HG02610 (cell line): ENCODE measurements at regions not wholly inside any gene's neighbourhood (a gene's known extent, or its start where the extent isn't known, plus 50 kb on each side); places are given as distances from the start of the nearest gene placed in this dataset.
A peak's percentile ranks its signal among the peaks of the same experiment; 100 is the strongest.
"Not testable (repeated sequence)": the region's sequence is repeated elsewhere in the genome, so short reads cannot be mapped to it uniquely, and the experiment has no call there.

ENCODE experiments used
- ATAC-seq: cut with Tn5 transposase; IDR thresholded peaks from one replicate; pipeline ENCODE4 v1.9.1; 2021; ENCODE audit warnings: mild to moderate bottlenecking, moderate library complexity; ENCODE audit not compliant: unreplicated experiment

DNA sequence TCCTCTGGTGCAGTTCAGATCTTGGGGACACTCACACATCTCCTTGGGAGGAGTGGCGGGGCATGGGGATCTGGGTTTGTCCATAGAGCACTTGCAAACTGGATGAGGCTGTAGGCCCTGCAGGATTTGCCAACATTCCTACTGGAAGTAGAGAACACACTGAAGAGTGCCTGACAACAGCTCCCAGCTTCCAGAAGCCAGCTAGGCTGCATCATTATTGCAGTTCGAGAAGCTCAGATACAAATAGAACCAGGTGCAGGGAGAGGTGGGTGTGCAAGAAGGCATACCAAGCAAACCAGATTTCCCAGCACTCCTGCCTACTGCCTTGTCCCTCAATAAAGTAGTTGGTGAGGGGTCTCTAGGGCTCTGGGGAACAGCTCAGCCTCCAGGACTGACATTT lies 52.5 kb downstream of the RHOB start:
- no peak for ATAC-seq

DNA sequence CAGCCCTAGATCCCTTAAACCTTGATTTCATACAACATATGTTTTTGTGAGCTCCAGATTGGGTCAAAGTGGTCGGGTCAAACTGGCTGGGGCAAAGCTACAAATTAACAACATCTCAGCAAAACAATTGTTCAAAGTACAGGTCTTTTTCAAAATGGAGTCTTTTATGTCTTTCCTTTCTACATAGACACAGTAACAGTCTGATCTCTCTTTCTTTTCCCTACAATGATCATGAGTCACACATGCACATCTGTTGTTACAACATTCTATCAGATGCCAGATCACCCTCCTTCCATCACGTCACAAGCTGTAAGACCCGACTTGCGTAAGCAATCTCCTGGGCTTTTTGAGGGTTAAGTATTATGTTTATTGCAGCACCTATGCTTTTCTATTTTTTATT lies 55.1 kb downstream of the RHOB start:
- ATAC-seq: no peak

DNA sequence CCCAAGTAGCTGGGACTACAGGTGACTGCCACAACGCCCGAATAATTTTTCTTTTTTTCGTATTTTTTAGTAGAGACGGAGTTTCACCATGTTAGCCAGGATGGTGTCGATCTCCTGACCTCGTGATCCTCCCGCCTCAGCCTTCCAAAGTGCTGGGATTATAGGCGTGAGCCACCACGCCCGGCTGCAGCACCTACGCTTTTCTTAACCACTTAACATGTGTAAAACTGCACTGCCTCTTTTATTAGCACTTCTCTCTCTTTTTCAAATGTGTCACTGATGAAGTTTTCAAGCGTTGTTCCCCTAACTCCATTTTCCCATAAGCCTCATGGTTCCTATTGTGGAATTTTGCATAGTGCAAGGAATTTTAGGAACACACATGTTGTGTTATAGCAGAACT lies 55.6 kb downstream of the RHOB start:
- ATAC-seq: not testable (repeated sequence)

DNA sequence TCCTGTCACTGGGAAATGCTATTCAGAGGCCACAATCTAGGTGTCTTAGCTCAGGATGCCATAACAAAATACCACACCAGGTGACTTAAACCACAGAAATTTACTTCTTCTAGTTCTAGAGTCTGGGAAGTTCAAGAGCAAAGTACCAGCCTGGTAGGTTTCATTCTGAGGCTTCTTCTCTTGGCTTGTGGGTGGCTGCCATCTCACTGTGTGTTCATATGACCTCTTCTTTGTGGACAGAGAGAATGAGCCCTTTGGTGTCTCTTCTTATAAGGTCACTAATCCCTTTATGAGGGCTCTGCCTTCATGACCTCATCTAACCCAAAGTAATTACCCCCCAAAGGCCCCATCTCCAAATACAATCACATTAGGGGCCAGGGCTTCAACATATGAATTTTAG lies 57.3 kb downstream of the RHOB start:
- ATAC-seq: no peak

DNA sequence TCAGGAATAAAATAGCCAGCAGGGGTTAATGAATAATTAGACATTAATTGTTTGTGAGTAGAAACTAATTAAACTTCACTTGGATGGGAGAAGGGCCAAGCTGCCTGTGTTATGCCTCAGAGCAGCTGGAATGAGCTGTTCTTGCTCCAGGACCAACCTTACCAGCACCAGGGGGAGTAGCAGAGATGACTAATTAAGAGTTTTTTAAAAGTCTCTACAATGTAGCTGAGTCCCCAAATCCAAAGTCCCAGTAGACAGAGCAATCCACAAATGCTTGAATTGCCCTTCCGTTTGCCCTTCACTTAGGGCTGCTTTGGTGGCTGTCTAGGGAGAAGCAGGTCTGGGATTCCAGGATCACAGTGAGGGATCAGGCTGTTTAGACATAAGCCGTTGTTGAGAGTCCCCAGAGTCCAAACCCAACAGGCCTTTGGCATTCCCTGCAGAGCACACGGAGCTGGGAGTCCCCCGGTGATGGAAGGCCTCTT lies 59.4 kb downstream of the RHOB start:
- no peak for ATAC-seq

DNA sequence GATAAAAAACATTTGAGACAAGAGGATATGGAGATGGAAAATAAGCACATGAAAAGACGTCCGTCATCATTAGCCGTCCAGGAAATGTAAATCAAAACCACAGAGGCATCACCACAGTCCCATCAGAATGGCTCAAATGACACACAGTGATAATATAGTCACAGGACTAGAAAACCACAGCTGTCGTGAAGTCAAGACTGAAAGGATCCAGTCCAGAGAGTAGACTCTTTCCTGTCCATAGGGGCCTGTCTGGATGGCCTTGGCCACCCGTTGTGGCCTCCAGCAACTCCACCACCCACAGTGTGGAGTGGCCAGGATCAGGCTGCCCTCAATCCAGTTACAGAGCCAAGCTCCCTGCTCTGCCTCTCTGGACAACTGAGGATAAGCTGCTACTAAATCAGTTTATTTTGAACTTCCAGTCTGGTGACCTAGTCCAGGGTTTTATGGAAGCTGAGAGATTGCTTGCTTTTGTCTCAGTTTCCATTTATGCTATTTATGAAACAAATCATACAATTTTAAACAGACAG lies 60.4 kb downstream of the RHOB start:
- peak; percentile 97 for ATAC-seq

DNA sequence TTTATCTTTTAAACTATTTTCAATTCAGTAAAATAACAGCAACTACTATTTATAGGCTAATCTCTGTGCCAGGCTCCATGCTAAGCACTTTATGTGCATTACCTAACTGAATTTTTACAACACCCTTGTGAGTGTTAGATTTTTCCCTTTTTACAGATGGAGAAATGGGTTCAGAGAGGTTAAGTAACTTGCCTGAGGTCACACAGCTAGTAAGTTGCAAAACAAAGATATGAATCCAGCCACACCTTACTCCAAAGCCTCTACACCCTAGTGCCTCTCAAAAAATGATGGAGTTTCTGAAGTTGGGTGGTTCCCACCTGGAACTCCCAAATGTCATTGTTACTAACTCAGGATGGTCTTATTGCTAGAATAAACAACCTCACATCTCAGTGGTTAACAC lies 60.8 kb downstream of the RHOB start:
- ATAC-seq: no peak

DNA sequence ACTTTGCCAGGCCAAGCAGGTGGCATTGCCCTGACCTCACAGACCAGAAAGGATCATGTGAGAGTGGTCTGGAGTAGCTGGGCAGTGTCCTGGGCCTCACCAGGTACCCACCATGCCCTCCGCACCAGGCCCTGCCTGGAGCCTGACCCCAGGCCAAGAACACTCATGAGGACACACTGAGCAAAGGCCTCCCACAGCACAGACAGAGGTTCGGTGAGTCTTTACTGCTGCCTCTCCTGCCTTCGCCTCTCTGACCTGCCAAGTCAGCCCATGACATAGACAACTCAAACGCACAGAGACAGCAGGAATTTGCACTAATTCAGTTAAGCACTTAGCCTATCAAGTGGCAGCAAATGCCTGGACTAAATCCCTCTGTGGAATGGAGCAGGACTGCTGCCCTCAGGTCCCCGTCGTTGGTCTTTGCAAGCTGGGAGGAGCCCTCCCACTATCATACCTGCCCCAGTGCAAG lies 62.5 kb downstream of the RHOB start:
- no peak for ATAC-seq

DNA sequence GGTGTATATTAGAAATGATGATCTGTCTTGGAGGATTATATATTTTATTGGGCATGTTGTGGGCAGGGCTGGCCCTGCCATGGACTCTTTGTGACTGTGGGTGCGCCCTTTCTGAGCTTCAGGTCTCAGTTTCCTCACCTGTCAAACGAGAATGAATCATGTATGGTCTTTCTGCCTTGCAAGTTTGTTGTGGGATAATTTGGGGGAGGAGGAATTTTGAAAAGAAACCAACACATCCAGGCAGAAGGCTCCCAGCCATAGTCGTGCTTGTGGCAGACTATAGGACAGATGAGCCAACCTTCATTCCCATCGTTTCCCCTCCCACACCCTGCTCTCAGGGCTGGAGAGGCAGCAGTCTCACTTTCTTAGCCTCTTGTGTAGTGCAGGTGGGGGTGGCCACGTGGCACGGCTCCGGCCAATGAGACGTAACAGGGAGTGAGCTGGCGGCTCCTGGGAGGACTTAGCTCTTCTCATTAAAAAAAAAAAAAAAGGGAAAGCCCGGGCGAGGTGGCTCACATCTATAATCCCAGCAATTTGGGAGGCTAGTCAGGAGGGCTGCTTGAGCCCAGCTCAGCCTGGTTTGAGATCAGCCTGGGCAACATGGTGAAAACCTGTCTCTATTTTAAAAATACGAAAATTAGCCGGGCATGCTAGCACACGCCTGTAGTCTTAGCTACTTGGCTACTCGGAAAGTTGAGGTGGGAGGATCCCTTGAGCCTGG lies 63.1 kb downstream of the RHOB start:
- ATAC-seq: no peak

DNA sequence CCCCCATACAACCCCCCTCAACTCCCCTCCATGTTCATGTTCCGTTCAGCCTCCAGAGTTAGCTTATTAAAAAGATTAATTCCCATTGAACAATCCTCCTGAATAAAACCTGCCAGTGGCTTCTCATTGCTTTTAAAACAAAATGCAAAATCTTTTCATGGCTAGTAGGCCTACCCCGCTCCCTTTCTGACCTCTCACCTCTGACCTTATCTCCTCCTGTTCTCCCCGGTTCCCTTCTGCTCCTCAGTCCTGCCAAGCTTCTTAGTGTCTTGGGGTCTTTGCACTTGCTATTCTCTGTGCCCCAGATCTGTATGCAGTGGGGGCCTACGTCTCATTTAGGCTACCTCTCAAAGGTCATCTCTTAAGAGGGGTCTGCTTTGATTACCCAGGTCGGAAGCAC lies 64.3 kb downstream of the RHOB start:
- ATAC-seq: no peak

DNA sequence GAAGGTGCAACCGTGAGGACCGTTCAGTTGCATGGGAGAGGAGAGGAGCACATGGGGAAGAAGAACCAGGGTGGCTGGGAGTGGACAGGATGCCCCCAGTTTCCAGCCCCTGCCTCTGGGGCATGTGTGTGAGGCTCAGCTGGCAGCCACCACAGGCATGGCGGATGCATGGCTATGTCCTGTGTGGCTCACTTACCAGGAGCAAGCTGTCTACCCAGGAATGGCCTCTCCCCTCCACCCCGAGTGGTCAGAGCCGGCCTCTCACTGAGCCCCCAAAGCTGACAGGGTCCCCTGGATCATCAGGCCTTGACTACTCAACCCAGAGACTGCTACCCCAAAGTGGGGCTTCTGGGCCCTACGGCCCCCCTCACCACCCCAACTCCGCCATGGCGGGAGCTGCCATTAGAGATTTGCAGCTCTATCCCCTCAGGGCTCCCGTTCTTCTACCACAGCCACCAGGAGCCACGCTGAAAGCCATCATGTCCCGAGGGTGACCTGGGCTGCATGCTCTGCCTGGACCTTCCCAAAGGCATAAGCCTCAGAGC lies 65.3 kb downstream of the RHOB start:
- no peak for ATAC-seq

DNA sequence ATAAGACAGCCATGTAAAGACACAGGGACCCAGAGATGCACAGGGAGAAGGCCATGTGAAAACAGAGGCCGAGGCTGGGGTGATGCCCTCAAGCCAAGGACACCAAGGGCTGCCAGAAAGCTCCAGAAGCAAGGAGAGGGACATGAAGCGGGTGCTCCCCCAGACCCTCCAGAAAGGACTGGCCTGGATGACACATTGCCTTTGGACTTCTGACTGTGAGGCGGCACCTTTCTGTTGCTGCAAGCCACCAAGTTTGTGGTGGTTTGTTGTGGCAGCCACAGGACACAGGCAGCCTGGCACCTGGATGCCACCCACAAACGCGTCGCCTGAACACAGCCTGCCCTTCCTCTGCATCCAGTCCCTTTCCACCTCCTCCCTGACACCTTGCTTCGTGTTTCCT lies 67.1 kb downstream of the RHOB start:
- no peak for ATAC-seq

DNA sequence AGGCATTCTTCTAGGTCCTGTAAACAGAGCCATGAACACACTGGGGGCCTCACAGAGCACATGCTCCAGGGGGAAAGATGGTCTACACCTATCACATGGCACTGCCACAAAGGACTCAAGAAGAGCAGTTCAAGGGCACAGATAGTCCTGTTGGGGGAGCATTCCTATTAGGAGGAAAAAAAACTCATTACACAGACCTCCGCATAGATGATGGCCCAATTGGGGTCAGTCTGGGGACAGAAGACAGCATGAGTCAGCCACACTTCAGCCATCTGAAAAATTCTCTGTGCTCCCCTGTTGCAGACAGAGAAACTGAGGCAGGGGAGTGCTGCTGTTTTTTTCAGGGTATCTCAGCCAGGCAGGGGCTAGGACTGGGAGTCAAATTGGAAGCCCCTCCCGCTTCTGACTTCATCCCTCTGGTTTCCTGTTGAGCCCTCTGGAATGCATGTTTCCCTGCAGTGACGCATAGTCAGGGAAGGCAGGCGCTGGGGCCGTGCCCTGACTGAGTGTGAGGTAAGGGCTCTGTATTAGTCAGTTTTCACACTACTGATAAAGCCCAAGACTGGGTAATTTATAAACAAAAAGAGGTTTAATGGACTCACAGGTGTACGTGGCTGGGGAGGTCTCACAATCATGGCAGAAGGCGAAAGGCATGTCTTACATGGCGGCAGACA lies 67.9 kb downstream of the RHOB start:
- no peak for ATAC-seq

DNA sequence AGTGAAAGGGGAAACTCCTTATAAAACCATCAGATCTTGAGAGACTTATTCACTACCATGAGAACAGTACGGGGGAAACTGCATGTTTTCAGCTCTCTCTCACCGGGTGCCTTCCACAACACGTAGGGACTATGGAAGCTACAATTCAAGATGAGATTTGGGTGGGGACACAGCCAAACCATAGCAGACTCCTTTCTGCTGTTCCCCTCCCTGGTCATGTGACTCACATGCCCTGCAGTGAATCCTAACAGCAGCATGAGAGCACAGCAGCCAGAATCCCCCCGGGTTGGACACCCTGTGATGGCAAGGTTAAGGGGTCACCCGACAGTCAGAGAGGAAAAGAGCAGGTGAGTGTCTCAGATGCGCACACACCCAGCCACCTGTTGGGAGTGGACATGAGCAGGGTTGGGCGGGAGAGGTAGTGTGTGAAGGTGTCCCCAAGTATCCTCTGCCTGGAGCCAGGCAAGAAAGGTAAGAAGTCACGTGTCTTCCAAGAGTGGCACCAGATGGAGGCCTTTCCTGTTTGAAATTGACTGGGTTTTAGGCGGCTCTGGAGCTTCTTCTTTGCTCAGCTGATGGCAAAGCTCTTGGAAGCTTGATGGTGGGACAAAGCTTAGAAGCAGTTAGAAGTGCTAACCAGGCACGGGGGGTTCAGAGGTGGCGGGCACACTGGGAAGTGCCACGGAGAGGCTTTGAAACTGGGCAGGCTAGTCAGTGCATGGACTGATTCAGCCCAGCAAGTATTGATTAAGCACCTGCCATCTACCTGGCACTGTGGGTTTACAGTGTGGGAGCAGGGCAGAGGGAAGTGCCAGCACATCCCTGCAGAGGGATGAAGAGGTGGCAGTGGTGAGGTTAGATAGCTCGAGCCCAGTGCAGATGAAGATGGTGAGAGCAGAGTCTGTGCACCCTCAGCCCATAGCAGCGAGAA lies 68.7 kb downstream of the RHOB start:
- ATAC-seq: no peak

DNA sequence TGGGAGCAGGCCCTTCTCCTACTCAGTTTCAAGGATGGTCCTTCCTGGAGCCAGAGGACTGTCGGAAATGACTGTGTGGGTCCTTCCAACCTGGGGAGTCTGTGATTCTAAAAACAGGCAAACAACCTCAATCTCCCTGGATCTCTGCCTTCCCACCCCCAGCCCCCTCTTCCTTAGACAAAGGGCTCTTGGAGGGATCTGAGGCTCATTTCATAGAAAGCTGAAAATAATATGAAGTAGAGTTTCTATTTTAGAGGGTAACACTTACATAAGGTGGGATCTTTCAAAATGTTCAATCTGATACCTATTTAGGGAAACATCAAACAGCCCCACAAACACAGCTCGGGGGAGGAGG lies 69.4 kb downstream of the RHOB start:
- peak; percentile 1 for ATAC-seq

DNA sequence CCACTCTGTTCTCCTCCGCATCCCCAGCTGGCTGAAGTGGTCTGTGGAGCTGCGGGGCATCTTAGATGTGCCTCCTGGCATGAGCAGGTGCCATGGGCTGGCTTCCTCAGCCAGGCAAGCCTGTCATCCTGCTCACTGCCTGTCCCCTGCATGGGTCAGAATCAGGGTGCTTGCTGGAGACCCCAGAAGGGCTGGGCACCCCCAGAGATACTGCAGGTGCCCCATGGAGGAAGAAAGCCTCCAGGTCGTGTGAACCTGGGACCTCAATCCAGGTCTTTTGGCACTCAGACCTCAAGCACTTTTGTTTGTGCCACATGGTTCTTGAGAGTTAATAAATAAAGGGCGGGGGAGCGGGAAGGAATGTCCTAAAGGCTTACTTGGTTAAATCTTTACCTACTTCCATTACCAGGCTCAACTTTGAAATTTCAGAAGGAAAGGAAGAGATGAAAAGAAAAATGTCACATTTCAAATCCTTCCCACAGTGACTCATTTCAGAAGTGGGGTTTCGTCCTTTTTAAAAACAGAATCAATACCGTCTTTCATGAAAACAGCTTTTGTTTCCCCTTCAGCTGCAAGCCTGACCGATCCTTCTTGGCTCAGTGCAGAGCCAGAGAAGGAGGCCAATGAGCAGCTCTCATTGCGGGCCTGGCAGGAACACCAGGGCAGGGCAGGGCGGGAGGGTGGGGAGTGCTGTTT lies 69.9 kb downstream of the RHOB start:
- ATAC-seq: peak; percentile 90

DNA sequence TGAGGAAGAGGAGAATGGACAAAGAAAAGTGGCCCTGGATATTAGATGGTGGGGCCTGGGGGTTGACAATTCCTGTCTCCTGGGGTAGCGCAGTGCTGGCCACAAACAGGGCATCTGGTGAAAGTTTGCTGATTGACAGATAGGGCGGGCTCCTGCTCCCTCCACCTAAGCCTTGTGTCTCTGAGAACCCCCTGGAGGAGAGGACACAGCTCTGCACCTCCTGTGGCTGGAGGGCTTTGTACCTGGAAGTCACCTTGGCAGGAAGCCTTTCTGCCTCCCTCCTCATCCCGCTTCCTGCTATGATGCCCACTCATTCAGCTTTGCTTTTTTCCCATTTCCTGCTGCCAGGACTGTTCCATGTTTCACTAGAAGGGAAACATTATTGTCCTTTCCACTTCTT lies 72.4 kb downstream of the RHOB start:
- no peak for ATAC-seq

DNA sequence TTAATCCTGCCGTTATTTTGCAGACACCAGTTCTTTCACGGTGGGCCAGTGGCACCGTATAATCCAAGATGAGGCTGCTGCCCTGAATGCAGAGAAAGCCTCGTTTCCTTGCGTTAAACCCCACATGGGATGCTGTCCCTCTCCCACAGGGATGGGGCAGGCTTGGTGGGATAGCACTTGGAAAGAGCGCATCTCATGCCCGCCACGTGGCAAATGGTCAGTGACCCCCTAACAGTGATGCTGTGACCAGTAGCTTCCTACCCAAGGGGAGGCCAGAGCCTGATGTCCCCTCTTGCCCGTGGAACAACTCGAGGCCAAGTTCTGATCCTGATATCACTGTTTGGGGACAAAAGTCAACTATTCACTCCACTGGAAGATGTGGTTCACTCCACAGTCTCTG lies 73.3 kb downstream of the RHOB start:
- ATAC-seq: no peak

DNA sequence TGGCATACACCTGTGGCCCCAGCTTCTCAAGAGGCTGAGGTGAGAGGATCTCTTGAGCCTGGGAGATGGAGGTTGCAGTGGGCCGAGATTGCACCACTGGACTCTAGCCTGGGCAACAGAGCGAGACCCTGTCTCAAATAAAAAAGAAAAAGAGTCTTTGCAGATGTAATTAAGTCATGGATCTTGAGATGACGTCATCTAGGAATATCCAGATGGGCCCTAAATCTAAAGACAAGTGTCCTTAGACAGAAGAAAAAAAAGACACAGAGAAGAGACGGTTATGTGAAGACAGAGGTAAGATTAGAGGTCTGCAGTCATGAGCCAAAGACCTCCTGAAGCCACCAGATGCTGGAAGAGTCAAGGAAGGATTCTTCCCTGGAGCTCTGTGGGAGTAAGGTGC lies 74.3 kb downstream of the RHOB start:
- ATAC-seq: no peak

DNA sequence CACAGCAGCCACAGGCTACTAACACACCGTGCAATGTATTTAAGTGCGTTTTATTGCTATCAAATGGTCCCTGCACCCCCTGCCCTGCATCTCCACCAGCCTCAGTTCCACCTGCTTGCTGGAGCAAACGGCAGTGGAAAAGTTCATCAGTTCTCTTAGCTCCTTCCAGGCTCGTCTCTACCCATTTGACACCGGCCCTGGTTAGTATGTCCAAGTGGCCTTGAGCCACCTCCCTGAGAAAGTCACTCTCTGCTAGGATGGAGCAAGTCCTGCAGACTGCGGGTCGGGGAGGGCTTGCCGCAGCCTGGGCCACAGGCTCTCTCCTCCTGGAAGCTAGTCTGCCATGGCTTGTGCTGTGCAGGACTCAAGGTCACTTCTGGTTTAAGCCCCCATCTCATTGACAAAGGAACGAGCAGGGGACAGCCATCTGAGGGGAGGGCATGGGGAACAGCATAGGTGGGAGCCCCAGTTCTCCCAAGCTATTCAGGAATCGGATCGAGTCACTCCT lies 74.9 kb downstream of the RHOB start:
- no peak for ATAC-seq
